ENCODE measurements at regions not wholly inside any gene's neighbourhood (a gene's known extent, or its start where the extent isn't known, plus 50 kb on each side); places are given as distances from the start of the nearest gene placed in this dataset.

DNA sequence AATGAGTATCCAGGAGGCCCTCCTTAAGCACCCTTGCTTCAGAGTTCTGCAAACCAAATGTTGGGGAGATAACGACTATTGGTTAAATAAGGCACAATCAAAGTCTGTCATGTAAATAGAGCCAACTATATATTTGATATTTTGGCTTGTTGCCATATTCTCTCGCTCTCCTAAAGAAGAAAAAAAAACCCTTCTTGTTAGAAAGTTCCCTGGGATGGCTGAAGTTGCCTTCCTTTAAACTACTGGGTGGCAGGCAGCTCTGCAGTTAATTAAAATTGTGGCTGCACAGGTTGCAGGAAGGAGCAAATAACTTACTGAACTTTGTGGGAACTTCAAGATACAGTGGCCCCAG, 227.0 kb upstream of the ANKRD55 start:
- Histone ChIP-seq H3K9me3 (ENCODE audit: low read depth, low read length) (no peaks in the 10 kb centered on the region), H4K20me1 (ENCODE audit: insufficient read depth, low read length) (no peaks in the 10 kb centered on the region), H3K27me3 (ENCODE audit: insufficient read depth, low read length) (no peaks in the 10 kb centered on the region), H3K79me2 (ENCODE audit: insufficient read depth, low read length) (no peaks in the 10 kb centered on the region), H2AFZ (ENCODE audit: low read length) (no peak overlapping the region), H3K4me1 (ENCODE audit: insufficient read depth, low read length) (no peaks in the 10 kb centered on the region), H3K4me3 (ENCODE audit: insufficient read depth, low read length) (no peak overlapping the region), H3K27ac (ENCODE audit: low read depth, low read length) (no peak overlapping the region), H3K4me2 (ENCODE audit: insufficient read depth, low read length) (no peak overlapping the region), H3K36me3 (ENCODE audit: insufficient read depth, low read length) (no peaks in the 10 kb centered on the region)
- TF ChIP-seq, protein P1, sequence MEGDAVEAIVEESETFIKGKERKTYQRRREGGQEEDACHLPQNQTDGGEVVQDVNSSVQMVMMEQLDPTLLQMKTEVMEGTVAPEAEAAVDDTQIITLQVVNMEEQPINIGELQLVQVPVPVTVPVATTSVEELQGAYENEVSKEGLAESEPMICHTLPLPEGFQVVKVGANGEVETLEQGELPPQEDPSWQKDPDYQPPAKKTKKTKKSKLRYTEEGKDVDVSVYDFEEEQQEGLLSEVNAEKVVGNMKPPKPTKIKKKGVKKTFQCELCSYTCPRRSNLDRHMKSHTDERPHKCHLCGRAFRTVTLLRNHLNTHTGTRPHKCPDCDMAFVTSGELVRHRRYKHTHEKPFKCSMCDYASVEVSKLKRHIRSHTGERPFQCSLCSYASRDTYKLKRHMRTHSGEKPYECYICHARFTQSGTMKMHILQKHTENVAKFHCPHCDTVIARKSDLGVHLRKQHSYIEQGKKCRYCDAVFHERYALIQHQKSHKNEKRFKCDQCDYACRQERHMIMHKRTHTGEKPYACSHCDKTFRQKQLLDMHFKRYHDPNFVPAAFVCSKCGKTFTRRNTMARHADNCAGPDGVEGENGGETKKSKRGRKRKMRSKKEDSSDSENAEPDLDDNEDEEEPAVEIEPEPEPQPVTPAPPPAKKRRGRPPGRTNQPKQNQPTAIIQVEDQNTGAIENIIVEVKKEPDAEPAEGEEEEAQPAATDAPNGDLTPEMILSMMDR (IDR thresholded peaks at IDR 0.05; ENCODE audit: extremely low read depth, low read depth, low read length), result no peak
- no peak for DNase-seq (ENCODE audit: insufficient read length, low spot score, missing footprints)

DNA sequence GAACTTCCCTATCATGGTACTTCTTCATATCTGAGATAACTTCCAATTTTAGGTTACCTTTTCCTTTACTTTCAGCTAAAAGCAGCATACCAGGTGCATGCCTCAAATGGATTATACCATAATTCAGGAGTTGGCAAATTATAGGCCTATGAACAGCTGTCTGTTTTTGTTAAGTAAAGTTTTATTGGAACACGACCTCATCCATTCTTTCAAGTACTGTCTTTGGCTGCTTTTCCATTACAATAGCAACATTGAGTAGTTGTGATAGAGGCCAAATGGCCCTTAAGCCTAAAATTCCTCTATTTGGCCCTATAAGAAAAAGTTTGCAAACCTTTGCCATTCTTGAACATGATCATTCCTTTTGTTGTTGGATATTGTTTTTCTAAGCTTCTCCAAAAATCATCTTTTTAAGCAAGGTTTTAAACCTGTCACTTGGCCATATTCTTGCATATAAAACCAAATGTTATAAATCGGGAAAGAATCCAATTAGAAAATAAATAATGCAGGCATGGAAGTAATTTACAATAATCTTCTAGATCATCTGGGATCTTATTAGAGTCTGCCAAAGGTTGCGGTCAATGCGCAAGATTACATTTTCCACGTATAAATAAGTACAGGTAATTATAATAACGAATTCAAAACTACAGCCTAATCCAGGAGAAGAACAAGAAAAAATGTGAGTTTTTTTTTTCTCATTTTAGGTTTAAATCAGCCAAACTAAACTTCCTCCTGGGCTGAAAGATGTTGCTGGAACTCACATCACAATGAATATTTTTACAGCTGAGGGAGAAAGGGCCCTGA, 226.5 kb upstream of the ANKRD55 start:
- TF ChIP-seq, protein P1 (IDR thresholded peaks at IDR 0.05; ENCODE audit: extremely low read depth, low read depth, low read length), result no peak
- Histone ChIP-seq H3K27ac (ENCODE audit: low read depth, low read length) (no peak overlapping the region), H3K4me3 (ENCODE audit: insufficient read depth, low read length) (no peak overlapping the region), H3K36me3 (ENCODE audit: insufficient read depth, low read length) (no peaks in the 10 kb centered on the region), H2AFZ (ENCODE audit: low read length) (no peak overlapping the region), H3K79me2 (ENCODE audit: insufficient read depth, low read length) (no peaks in the 10 kb centered on the region), H4K20me1 (ENCODE audit: insufficient read depth, low read length) (no peaks in the 10 kb centered on the region), H3K27me3 (ENCODE audit: insufficient read depth, low read length) (no peaks in the 10 kb centered on the region), H3K4me1 (ENCODE audit: insufficient read depth, low read length) (no peaks in the 10 kb centered on the region), H3K4me2 (ENCODE audit: insufficient read depth, low read length) (no peak overlapping the region), H3K9me3 (ENCODE audit: low read depth, low read length) (no peaks in the 10 kb centered on the region)
- no peak for DNase-seq (ENCODE audit: insufficient read length, low spot score, missing footprints)

DNA sequence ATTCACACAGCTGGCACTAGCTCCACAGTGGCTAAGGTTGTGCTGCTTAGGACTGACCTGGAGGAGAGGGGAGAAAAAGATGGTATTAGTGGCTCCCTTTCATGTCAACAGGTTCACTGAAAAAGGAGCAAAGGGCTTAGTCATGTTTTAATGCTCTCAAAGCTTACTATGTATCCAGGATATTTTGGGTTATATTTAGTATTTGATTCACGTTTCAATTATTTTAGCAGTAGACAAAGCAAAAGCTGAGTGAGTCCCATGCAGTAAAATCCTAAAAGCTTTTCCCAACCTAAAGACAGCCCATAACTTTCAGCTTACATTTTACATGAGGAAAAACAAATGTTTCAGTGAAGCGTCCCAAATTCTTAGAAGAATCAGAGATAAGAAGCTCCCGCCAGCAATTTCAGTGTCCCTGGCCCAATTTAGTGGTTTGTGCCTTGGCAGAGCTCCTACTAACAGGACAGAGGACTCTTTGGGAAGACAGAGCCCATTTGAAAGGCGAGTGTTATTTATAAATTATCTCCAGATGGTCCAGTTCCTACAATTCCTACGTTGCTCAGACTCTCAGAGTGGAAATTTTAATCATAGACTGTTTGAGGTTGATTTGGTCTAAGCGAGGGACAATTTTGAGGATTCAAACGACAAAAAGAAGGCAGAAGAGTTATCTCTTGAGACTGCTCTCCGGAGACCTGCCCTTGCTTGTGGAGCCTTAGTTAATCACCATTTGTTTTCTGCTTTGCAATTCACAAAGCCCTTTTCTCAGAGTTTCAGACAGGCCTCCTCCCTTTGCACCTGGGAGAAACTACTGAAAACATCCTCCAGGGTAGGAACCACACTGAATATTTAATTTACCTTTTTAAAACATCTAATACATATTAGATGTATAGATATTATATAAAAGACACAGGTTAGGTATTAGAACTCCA, 225.0 kb upstream of the ANKRD55 start:
- H2AFZ ChIP-seq (ENCODE audit: low read length), result peak overlapping the region; percentile 33
- H3K4me3 ChIP-seq (ENCODE audit: insufficient read depth, low read length), result no peak overlapping the region
- H3K9me3 ChIP-seq (ENCODE audit: low read depth, low read length), result no peaks in the 10 kb centered on the region
- H3K27ac ChIP-seq (ENCODE audit: low read depth, low read length), result no peak overlapping the region
- no peaks in the 10 kb centered on the region for H3K79me2 ChIP-seq (ENCODE audit: insufficient read depth, low read length)
- no peaks in the 10 kb centered on the region for H3K4me1 ChIP-seq (ENCODE audit: insufficient read depth, low read length)
- H3K27me3 ChIP-seq (ENCODE audit: insufficient read depth, low read length), result no peaks in the 10 kb centered on the region
- TF ChIP-seq, protein P1 (IDR thresholded peaks at IDR 0.05; ENCODE audit: extremely low read depth, low read depth, low read length), result no peak
- H3K36me3 ChIP-seq (ENCODE audit: insufficient read depth, low read length), result no peaks in the 10 kb centered on the region
- no peak for DNase-seq (ENCODE audit: insufficient read length, low spot score, missing footprints)
- no peaks in the 10 kb centered on the region for H4K20me1 ChIP-seq (ENCODE audit: insufficient read depth, low read length)
- H3K4me2 ChIP-seq (ENCODE audit: insufficient read depth, low read length), result no peak overlapping the region

DNA sequence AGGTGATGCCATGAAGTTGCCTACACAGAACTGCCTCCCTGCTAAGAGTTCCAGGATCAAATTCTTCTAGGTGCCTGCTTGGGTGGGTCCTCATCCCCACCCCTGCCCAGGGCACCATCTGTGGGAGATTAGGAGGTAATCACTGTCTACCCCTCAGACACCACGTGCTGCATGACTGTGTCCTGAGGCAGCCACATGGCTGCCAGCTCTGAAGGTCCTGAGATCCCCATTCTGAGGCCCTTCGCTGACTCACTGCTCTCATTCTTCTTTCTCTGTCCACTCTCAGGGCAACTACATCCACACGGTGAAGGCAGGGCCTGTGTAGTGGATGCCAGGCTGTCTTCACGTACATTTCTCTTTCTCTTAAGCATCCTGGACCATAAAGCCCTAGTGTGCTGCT, 222.9 kb upstream of the ANKRD55 start:
- no peaks in the 10 kb centered on the region for H3K4me1 ChIP-seq (ENCODE audit: insufficient read depth, low read length)
- H3K79me2 ChIP-seq (ENCODE audit: insufficient read depth, low read length), result no peaks in the 10 kb centered on the region
- H3K36me3 ChIP-seq (ENCODE audit: insufficient read depth, low read length), result no peaks in the 10 kb centered on the region
- no peaks in the 10 kb centered on the region for H4K20me1 ChIP-seq (ENCODE audit: insufficient read depth, low read length)
- TF ChIP-seq, protein P1 (IDR thresholded peaks at IDR 0.05; ENCODE audit: extremely low read depth, low read depth, low read length), result no peak
- no peak overlapping the region for H3K27ac ChIP-seq (ENCODE audit: low read depth, low read length)
- no peaks in the 10 kb centered on the region for H3K9me3 ChIP-seq (ENCODE audit: low read depth, low read length)
- no peak overlapping the region for H3K4me3 ChIP-seq (ENCODE audit: insufficient read depth, low read length)
- no peaks in the 10 kb centered on the region for H3K27me3 ChIP-seq (ENCODE audit: insufficient read depth, low read length)
- H3K4me2 ChIP-seq (ENCODE audit: insufficient read depth, low read length), result no peak overlapping the region
- H2AFZ ChIP-seq (ENCODE audit: low read length), result no peak overlapping the region
- peak; percentile 55 for DNase-seq (ENCODE audit: insufficient read length, low spot score, missing footprints)

Measured in osteoblast (primary cell).